ENCODE measurements at regions not wholly inside any gene's neighbourhood (a gene's known extent, or its start where the extent isn't known, plus 50 kb on each side); places are given as distances from the start of the nearest gene placed in this dataset.
"Not testable (repeated sequence)": the region's sequence is repeated elsewhere in the genome, so short reads cannot be mapped to it uniquely, and the experiment has no call there.

- TF ChIP-seq, protein P1, sequence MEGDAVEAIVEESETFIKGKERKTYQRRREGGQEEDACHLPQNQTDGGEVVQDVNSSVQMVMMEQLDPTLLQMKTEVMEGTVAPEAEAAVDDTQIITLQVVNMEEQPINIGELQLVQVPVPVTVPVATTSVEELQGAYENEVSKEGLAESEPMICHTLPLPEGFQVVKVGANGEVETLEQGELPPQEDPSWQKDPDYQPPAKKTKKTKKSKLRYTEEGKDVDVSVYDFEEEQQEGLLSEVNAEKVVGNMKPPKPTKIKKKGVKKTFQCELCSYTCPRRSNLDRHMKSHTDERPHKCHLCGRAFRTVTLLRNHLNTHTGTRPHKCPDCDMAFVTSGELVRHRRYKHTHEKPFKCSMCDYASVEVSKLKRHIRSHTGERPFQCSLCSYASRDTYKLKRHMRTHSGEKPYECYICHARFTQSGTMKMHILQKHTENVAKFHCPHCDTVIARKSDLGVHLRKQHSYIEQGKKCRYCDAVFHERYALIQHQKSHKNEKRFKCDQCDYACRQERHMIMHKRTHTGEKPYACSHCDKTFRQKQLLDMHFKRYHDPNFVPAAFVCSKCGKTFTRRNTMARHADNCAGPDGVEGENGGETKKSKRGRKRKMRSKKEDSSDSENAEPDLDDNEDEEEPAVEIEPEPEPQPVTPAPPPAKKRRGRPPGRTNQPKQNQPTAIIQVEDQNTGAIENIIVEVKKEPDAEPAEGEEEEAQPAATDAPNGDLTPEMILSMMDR (IDR thresholded peaks at IDR 0.05): not testable (repeated sequence)
- TF ChIP-seq POLR2A (IDR thresholded peaks at IDR 0.05): not testable (repeated sequence)
These were observed 5420.7 kb upstream of the TPTE start for GRCh38 chr21:5100604-5101174.

Data from right lobe of liver (tissue), 4 donors.